OCI-LY3 (cell line): ENCODE measurements at regions not wholly inside any gene's neighbourhood (a gene's known extent, or its start where the extent isn't known, plus 50 kb on each side); places are given as distances from the start of the nearest gene placed in this dataset.

Experiments
- H2AFZ ChIP-seq: fragments of 200-600, 300-600 bp; shearing (Covaris generic); 2 replicates; pipeline ENCODE4 v1.6.0; 2014; ENCODE audit warnings: antibody characterized with exemption, low read depth, low read length
- H3K27ac ChIP-seq: fragments of 200-600, 300-600 bp; sonication (generic); 2 replicates; pipeline ENCODE4 v1.5.1; 2014; ENCODE audit warnings: mild to moderate bottlenecking, low read length, moderate library complexity, mixed read lengths
- H3K27me3 ChIP-seq: fragments of 200-600, 300-600 bp; sonication (generic); 2 replicates; pipeline ENCODE4 v1.6.1; 2014; ENCODE audit warnings: low read depth, low read length, mixed read lengths
- H3K36me3 ChIP-seq: fragments of 200-600, 300-600 bp; sonication (generic); replicated peaks from 2 replicates; pipeline ENCODE3; 2014; ENCODE audit warnings: low read depth, low read length, mixed read lengths
- H3K4me1 ChIP-seq: fragments of 300-600, 200-600 bp; sonication (generic); 2 replicates; pipeline ENCODE4 v1.6.1; 2014; ENCODE audit warnings: low read length, mixed read lengths
- H3K4me2 ChIP-seq: fragments of 200-600, 300-600 bp; sonication (generic); 2 replicates; pipeline ENCODE4 v1.6.1; 2014; ENCODE audit warnings: low read length, mixed read lengths
- H3K4me3 ChIP-seq: fragments of 300-600, 200-600 bp; sonication (generic); 2 replicates; pipeline ENCODE4 v1.5.1; 2014; ENCODE audit warnings: antibody characterized with exemption, mild to moderate bottlenecking, low read length, moderate library complexity
- H3K79me2 ChIP-seq: fragments of 300-600, 200-600 bp; shearing (Covaris generic); 2 replicates; pipeline ENCODE4 v1.6.1; 2014; ENCODE audit warnings: mild to moderate bottlenecking, low read length, mixed read lengths
- H3K9ac ChIP-seq: fragments of 300-600, 200-600 bp; shearing (Covaris generic); 2 replicates; pipeline ENCODE4 v1.6.0; 2014; ENCODE audit warnings: mild to moderate bottlenecking, low read length, moderate library complexity
- H3K9me3 ChIP-seq: fragments of 200-600, 300-600 bp; shearing (Covaris generic); 2 replicates; pipeline ENCODE4 v1.6.1; 2014; ENCODE audit warnings: low read length, mixed read lengths; ENCODE audit not compliant: insufficient read depth
- H4K20me1 ChIP-seq: fragments of 200-600, 300-600 bp; sonication (generic); 2 replicates; pipeline ENCODE4 v1.6.1; 2016; ENCODE audit warnings: low read length, mixed read lengths; ENCODE audit not compliant: insufficient read depth
- CTCF ChIP-seq: fragments of 200-600, 300-600 bp; sonication (generic); IDR thresholded peaks from 2 replicates; pipeline ENCODE4 v1.5.1; 2014; ENCODE audit warnings: antibody characterized with exemption, low read length, low read depth
- EZH2phosphoT487 ChIP-seq: fragments of 200-600 bp; shearing (Covaris generic); IDR thresholded peaks from 2 replicates; pipeline ENCODE4 v1.6.1; 2018; ENCODE audit warnings: antibody characterized with exemption, mixed run types, low read depth

- H3K4me2 ChIP-seq: no peak overlapping the region
- no peaks in the 10 kb centered on the region for H3K36me3 ChIP-seq
- no peak overlapping the region for H3K4me3 ChIP-seq
- H3K79me2 ChIP-seq: no peaks in the 10 kb centered on the region
- H3K9me3 ChIP-seq: no peaks in the 10 kb centered on the region
- no peak overlapping the region for H2AFZ ChIP-seq
- no peaks in the 10 kb centered on the region for H3K27me3 ChIP-seq
- H3K27ac ChIP-seq: no peak overlapping the region
- TF ChIP-seq EZH2phosphoT487 (no peak), CTCF (no peak)
- no peaks in the 10 kb centered on the region for H3K4me1 ChIP-seq
- H3K9ac ChIP-seq: no peak overlapping the region
- no peaks in the 10 kb centered on the region for H4K20me1 ChIP-seq
Observed at GRCh38 chr2:237253046-237253702, 160.8 kb downstream of the COL6A3 start.

GRCh38 chr2:237254369-237254861 is 159.5 kb downstream of the COL6A3 start:
- no peak overlapping the region for H3K9ac ChIP-seq
- no peak overlapping the region for H3K4me2 ChIP-seq
- H3K79me2 ChIP-seq: no peaks in the 10 kb centered on the region
- no peak overlapping the region for H2AFZ ChIP-seq
- H3K27ac ChIP-seq: no peak overlapping the region
- TF ChIP-seq EZH2phosphoT487: no peak
- no peak for TF ChIP-seq CTCF
- H3K36me3 ChIP-seq: no peaks in the 10 kb centered on the region
- no peaks in the 10 kb centered on the region for H3K27me3 ChIP-seq
- no peaks in the 10 kb centered on the region for H4K20me1 ChIP-seq
- no peak overlapping the region for H3K4me3 ChIP-seq
- H3K9me3 ChIP-seq: no peaks in the 10 kb centered on the region
- no peaks in the 10 kb centered on the region for H3K4me1 ChIP-seq

GRCh38 chr2:237254911-237255578 is 158.9 kb downstream of the COL6A3 start:
- no peaks in the 10 kb centered on the region for H3K9me3 ChIP-seq
- H3K4me2 ChIP-seq: no peak overlapping the region
- no peaks in the 10 kb centered on the region for H3K36me3 ChIP-seq
- H3K27ac ChIP-seq: no peak overlapping the region
- H3K79me2 ChIP-seq: no peaks in the 10 kb centered on the region
- no peak overlapping the region for H3K4me3 ChIP-seq
- TF ChIP-seq EZH2phosphoT487 (no peak), CTCF (no peak)
- H3K9ac ChIP-seq: no peak overlapping the region
- no peaks in the 10 kb centered on the region for H4K20me1 ChIP-seq
- no peaks in the 10 kb centered on the region for H3K4me1 ChIP-seq
- no peaks in the 10 kb centered on the region for H3K27me3 ChIP-seq
- H2AFZ ChIP-seq: no peak overlapping the region

- Histone ChIP-seq H3K9ac (no peak overlapping the region), H3K27ac (no peak overlapping the region), H3K9me3 (no peaks in the 10 kb centered on the region), H2AFZ (no peak overlapping the region), H3K79me2 (no peaks in the 10 kb centered on the region), H3K27me3 (no peaks in the 10 kb centered on the region), H3K4me3 (no peak overlapping the region), H3K4me1 (no peaks in the 10 kb centered on the region), H3K36me3 (no peaks in the 10 kb centered on the region), H4K20me1 (no peaks in the 10 kb centered on the region), H3K4me2 (no peak overlapping the region)
- no peak for TF ChIP-seq EZH2phosphoT487
- TF ChIP-seq CTCF: no peak
Observed at GRCh38 chr2:237256887-237257286, 157.1 kb downstream of the COL6A3 start.
